Right lung (tissue), 2 donors: ENCODE measurements at regions not wholly inside any gene's neighbourhood (a gene's known extent, or its start where the extent isn't known, plus 50 kb on each side); places are given as distances from the start of the nearest gene placed in this dataset.

Source experiments
- DNase-seq, 2 donors: peaks; one replicate each; pipeline ENCODE4 v3.0.0-alpha.2; 2013

DNA sequence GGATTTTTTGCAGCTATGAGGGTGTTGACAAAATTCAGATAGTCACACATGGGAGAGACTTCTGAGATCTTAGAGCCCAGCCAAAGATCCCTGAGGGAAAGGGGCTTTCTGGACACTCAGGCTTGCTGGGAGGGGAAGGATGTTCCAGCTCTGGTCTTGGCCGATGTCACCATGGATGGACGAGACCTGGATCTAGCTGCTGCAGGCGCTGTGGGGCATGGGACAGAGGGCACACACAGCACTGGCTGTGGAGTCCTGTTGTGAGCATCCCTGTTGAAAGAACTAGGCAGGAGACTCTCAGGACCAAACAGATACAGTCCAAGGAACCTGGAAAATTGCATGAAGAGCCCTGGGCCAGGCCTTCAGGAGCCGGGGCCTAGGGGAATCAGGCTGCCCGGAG lies 80.1 kb upstream of the SDK2 start:
- no peak for DNase-seq

DNA sequence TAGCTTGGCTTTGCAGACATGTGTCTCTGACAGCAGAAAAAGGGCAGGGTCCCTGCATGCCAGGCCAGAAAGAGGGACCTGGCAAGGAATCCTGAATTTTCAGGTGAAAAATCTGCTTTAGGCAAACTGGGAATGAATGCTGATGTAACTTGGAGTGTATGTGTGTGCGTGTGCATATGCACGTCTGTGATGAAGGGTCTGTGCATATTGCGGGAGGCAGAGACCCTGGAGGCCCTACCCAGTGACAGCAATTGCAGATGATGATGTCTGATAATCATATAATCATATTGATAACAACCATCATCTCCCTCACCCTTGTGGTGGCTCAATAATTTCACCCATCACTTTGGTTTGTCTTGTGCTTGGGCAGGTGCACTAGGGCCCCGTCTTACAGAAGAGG lies 80.7 kb upstream of the SDK2 start:
- no peak for DNase-seq

DNA sequence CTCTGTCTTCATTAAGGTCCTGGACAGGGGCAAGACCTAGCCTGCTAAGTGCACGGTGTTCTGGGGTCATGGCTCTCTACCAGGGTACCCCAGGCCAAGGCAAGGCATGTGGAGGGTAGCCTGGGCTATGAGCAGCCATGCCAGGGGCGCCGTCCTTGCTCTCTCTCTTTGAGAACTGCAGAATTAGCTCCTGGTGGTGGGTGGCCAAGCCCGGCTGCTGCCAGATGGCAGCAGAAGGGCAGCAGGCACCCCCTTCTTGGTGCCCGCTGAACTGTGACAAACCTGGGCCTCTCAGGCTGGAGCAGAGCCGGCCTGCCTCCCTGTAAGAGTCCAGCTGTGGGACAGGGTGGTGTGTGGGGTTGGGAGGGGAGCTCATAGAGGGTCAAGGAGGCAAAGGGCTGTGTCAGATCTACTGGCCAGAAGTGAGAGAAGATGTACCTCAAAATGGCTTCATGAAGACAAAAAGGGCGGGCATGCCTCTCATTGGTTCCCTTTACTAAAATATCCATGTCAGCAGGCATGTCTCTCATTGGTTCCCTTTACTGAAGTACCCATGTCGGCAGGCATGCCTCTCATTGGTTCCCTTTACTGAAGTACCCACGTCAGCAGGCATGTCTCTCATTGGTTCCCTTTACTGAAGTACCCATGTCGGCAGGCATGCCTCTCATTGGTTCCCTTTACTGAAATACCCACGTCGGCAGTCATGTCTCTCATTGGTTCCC lies 81.7 kb upstream of the SDK2 start:
- no peak for DNase-seq

DNA sequence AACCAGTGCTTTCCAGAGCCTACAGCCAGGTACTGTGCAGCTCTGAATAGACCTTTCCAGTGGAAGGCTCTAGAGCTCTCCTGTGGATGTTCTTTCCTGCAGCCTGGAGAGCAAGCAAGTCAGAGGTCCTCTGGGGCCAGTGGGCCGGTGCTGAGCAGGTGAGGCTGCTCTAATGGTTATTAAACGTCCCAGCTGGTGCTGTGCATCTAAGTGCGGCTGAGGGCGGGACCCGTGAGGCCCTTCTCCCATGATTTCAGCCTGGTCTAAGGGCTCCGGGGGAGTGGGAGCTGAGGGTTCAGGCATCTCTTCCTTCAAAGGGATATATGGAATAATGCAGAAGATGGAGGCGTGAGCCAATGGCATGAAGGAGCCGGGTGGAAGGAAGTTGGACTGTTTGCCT lies 83.7 kb upstream of the SDK2 start:
- no peak for DNase-seq

DNA sequence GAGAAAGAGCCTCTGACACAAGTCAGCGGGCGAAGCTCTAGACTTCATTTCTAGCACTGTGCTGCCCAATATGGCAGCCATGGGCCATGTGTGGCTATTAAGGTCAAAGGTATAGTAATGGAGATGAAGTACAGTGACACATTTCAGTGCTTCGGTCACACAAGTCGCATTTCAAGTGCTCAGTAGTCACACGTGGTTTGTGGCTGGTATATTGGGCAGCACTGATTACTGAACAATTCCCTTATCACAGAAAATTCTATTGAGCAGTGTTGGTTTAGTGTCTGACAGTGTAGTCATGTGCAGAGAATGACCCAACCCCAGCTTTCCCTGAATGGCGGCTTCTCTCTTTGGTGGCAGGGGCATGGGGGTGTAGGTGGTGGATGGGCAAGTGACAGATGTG lies 84.9 kb upstream of the SDK2 start:
- DNase-seq = no peak

DNA sequence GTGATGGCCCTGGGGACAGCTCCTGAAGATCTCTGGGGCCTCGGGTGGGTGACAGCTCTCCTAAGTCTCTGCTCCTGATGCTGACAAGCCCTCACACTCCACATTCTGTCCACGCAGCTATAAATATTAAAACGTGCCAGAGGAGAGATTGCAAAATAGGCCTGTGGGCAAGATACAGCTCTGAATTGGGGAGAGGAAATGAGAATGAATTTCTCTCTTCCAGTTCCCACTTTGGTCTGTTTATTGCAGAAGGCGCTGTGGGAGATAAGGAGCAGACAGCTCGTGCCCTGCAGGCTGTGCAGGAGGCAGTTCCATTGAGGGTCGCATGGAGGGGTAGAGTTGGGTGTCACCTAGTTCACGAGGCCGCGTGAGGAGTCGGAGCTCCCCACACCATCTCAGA lies 87.5 kb upstream of the SDK2 start:
- DNase-seq = peak; percentile 24 to 37

DNA sequence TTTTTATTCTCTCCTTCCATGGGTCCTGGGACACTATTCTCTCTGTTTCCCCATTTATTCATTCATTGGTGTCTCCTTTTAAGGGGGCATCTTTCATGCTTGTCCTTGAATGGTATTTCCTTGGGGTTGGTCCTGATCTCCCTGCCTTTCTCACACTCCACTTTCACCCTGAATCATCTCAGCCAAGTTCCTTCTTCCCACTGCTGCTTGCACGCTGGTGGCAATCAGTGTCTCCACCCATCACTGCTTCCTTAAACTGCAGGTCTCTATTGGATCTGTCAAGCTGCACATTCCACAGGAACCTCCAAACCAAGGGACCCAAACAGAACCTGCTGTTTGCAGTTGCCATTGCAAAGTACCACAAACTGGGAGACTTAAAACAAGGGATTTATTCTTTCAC lies 89.3 kb upstream of the SDK2 start:
- no peak for DNase-seq

DNA sequence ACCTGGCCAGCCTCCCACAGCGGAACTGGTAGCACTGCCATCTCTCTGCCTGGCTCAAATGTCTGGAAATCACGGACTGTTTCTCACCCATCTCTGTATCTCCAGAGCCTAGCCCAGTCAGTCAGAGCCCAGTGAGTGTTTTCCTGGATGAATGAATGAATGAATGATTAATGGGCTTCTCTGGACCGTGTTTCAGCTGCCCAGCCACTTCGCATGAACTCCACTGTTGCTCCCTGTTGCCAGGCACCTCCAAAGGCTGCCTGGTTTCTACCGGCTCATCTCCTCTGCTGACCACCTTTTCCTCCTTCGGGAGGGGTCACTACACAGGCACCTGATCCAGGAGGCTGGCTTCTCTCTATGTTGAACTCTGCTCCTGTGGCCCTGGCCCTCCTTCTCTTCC lies 91.0 kb upstream of the SDK2 start:
- no peak for DNase-seq

DNA sequence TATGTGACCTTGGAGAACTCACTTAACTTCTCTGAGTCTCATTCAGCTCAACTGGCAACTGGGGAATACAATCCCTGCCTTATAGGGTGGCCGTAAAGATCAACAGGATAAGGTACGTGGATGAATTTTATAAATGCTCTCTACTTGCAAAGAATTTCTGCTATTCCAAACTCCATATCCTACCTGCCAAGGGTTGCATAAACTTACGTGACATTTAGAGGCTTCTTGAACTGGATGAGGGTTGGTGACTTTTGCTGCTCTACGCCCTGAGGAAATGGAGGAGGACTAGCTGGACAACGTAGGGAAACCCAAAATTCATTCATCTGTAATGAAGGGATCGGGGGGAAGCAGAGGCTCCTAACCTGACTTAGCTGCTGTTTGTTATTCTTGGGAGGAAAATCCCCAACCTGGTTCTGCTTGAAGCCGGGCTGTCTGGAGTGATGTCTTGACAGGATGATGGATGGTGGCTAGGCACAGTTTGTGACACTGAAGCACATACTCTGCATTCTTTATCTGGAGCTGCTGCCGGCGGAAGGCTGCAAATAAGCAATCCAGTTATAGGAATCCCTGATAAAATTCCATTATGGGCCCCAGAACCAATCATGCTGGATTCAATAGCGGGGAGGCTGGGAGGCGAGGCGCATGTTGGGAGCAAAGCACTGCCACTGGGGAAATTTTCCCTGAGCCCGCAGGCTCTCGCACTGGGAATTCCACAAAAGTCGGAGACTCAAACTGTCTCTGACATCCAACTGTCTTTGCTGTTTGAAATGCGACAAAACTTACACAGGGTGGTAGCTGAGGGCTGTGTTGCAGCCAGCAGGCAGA lies 94.7 kb upstream of the SDK2 start:
- DNase-seq = no peak

DNA sequence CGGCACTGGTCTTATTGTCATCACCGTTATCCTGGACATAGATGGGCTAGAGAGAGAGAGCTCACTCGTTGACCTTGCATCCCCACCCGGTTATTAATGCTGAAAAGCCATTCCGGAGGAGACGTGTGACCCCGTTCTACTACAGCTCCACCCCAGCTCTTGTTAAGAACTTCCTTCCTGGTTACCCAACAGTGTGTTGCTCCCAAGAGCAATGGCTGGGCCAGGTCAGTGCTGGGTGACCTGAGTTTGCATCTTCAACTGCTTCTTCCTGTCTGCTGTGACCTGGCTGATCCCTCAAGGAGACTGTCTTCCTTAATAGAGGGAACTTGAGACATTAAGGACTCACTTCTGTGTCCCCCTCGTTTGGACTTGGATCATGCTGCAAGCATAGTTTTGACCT lies 96.1 kb upstream of the SDK2 start:
- no peak for DNase-seq

DNA sequence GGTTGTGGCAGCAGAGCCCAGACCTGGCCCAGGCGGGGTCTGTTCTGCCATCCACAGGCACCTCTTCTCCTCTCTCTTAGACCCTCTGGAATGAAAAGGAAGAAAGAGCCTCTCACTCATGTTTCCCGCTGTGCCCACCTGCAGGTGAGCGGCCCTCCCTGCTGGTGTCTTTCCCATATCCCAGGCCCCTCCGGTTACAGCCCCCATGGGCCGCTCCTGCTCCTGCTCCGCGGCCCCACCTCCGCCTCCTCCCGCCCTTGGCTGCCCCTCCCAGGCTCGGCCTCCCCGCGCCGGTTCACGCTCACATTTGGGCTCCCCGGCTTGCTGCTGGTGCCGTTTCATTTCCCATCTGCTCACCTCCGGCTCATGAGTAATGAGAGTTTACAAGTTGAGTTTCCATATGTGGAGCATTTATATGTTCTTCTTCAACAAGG lies 98.7 kb upstream of the SDK2 start:
- no peak for DNase-seq

DNA sequence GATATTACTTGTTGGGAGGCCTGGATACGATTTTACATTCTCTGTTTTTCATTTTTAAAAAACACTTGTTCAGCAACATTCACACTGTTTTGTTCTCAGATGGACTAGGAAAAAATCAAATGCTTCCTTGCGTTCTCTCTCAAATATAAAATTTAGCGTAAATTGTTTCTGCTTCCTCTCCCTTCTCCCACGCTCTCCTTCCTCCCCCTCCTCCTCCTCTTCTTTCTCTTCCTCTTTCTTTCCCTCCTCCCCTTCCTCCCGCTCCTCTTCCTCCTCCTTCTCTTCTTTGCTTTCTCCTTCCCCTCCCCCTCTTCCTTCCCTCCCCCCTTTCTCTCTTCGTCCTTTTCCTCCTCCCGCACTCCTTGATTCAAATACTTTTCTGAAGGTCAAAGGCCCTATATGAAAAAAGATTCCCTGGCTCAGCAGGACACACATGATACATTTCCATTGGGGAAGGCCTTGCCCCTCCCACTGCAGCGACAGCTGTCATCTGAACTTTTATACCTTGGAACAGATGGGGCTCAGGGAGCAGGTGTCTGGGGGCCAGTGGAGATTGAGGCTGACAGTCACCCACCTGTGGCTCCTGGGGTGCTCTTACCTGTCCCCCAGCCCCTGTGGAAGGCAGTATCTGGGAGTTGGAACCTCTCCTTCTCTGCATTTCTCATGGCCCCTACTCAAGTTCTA lies 99.4 kb upstream of the SDK2 start:
- no peak for DNase-seq

DNA sequence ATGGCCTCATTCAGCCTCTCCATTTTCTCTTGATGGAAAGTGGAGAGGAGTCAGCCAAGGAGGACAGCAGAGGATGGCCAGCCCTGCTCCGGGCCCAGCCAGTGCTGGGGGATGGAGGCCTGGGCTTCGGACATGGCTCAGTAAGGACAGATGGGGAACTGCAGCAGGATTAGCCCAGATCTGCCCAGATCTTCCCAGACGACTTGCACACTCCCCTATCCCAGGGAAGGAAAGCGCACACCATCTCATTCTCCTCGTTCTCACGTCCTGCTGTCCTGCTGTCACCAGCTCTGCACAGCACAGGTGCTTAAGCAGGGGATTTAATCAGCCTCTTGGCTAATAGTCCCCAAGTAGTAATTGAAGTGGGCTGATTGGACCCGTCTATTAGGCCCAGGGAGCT lies 100.2 kb upstream of the SDK2 start:
- no peak for DNase-seq

DNA sequence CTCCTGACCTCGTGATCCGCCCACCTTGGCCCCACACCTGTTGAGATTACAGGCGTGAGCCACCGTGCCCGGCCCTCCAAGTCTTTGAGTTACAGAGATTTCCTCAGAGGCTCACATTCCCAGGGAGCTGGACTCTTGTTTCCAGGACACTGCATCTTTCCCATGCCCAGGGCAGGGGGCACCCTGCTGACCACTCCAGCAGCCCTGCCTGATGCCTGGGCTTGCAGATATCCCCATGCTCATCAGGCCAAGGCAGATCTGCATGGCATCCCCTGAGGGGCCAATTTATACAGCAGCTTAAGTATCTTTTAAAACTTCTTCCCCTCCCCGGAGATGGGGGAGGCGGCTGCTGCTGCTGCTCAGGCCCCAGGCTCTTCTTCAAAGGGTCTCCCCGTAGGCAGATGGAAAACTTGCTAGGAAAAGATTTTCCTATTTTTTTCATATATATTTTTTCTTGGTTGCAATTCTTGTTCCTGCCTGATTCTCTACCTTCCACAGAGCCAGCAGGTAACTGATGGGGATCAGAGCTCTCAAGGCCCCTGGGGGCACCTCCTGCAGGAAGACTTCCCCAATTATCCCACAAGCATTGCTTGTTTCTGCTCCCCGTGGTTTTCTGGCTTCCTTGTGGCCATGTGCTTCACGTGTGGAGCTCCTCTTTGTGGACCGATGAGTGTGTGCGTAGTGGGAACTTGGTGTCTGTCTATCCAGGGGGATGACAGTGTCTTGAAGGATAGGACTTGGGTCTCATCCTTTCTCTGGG lies 102.2 kb upstream of the SDK2 start:
- DNase-seq = no peak

DNA sequence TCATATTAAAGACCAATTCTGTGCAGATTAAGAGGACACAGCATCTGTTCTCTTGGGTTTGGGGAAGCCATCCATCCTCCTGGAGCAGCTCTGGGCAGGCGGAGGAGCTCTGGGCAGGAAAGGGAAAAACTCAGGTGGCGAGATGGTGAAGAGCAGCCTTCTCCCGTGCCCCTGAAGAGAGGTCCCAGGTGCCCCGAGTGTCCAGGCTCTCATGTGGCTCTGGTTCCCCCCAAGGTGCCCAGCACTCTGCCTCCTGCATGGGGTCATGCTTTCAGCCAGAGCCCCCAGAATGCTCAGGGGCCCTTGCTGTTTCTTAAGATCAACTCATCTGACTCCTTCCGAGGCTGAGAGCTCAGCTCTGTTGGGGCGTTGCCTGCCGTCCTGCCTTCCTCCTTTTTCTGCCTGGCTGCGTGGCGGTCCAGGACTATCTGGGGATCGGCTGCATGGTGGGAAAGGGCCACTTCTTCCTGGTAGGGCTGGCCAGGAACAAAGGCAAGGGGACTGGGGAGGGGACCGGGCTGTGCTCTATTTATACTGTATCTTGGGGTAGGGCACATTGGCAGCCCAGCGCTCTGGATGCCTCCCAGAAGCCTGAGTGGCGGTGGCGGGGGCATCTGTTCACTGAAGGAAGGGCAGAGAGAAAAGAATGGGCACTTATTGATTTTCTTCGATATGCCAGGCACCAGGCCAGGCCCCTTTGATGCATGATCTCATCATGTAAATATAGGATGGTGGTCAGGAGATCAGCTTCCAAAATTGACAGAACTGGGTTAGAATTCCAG lies 103.2 kb upstream of the SDK2 start:
- DNase-seq = no peak

DNA sequence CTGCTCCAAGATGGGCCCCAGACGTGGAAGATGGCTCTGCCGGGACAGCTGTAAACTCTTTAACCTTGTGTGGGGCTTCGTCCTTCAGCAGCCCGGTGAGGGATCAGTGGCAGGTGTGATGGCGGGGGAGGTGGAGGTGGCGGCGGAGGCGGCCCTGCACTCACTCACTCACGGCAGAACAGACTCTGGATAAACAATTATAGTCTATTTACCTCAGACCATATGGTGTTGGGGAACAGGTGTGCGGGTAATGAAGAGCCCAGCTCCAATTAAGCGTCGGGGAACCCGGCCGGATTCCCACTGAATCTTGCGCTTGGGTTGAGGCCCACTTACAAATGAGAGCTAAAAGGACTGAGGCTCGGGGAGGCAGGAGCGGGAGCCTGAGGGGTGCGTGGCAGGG lies 104.3 kb upstream of the SDK2 start:
- no peak for DNase-seq

DNA sequence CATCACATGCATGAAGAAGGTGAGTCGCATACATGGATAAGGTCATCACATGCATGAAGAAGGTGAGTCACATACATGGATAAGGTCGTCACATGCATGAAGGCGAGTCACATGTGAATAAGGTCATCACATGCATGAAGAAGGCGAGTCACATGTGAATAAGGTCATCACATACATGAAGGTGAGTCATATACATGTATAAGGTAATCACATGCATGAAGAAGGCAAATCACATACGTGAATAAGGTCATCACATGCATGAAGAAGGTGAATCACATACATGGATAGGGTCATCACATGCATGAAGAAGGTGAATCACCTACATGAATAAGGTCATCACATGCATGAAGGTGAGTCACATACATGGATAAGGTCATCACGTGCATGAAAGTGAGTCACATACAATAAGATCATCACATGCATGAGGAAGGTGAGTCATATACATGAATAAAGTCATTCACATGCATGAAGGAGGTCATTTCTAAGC lies 105.1 kb upstream of the SDK2 start:
- no peak for DNase-seq

DNA sequence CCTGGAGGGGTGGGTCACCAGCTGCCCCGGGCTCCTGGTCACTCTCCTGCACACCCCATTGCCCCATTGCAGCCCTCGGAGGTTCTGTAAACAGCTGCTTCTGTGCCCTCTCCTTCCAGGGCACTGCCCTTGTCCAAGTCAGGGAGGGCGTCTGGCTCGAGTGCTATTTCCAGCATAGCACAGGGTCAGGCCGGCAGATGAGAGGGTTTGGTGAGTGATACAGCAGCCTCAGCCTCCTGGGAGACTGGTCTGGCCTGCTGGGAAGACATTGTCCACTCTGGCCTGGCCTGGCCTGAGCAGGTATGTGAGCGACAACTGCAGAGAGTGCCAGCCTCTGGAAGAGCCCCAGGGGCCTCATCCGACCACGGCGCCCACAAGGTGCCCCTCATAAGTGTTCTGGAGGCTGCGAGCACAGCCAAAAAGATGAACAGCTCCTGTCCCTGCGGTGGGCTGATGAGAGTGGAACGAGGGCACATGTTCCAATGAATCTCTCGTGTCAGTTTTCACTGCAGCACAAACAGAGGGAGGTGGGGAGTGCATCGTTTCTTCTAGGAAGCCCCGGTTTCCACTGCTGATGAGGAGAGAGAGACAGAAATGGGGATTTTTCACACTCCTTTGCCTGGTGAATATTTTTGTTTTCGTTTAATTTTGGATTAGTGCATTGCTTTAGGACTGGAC lies 105.8 kb upstream of the SDK2 start:
- DNase-seq = no peak

DNA sequence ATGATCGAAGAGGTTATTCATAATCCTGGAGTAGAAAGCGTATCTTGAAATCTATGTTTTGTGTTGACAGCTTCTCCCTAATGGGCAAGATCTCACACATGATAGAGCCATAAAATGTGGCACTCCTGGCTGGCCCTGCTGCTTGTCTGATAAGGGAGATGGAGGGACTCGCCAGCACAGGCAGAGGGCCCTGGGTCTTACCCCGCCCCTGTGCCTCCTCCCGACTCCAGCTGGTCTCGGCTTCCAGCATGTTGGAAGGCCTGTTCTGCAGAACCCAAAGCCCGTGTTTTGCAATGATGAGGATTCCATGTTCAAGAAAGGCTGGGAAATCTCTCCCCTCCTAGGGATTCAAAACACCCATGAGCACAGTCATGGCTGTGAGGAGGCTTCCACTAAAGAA lies 106.7 kb upstream of the SDK2 start:
- no peak for DNase-seq

DNA sequence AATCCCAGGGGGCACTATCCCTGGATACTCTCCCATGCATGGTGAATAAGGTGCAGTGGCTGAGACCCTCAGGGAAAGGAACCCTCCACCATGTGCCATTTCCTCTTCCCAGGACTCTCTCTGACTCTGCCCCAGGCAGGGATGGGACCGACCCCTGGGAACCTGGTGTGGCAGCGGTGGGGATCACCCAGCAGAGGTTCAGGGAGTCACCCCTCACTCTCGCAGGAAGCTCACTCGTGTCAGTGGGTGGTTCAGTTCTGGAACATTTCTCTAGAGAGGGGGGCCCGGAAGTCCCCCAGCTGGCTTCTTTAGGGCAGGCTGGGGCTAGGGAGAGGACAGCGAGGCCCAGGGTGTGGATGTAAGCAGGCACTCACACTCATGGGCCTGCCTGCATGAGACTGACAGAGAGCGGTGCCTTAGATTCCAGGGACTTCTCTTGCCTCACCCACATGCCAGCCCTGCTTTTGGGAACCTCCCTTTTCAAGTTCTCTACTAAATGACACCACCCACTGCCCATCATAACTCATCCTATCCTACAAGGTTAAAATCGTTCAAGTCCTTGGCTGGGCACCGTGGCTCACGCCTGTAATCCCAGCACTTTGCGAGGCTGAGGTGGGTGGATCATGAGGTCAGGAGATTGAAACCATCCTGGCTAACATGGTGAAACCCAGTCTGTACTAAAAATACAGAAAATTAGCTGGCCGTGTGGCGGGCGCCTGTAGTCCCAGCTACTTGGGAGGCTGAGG lies 109.7 kb upstream of the SDK2 start:
- DNase-seq = no peak
